GM18511 (cell line): ENCODE measurements at regions not wholly inside any gene's neighbourhood (a gene's known extent, or its start where the extent isn't known, plus 50 kb on each side); places are given as distances from the start of the nearest gene placed in this dataset.
"Not testable (repeated sequence)": the region's sequence is repeated elsewhere in the genome, so short reads cannot be mapped to it uniquely, and the experiment has no call there.

ENCODE experiments used
- ATAC-seq: cut with Tn5 transposase; IDR thresholded peaks from one replicate; pipeline ENCODE4 v1.9.1; 2021; ENCODE audit warnings: mild to moderate bottlenecking, moderate library complexity; ENCODE audit not compliant: unreplicated experiment

DNA sequence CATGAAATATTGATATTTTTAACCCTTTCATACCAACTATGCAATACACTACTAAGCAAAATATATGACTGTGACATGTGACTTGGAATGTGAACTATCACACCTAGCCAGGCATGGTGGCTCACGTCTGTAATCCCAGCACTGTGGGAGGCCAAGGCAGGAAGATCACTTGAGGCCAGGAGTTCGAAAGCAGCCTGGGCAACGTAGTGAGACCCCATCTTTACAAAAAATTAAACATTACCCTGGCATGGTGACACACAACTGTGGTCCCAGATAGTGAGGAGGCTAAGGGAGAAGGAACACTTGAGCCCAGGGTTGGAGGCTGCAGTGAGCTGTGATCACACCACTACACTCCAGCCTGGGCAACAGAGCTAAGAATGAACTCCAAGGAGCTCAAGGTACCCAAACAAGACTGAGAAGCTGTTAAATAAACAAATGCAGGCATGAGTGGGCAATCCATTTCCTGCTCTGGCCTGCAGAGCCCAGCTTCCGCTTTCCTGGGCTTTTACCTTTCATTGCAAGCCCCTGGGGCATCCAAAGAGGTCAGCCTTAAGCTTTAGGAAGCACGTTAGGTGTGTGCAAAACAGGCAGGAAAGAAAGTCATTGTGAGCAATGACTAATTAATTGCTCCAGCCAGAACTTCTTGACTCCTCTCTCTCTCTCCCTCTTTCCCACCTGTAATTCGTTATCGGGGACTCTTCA, 162.1 kb upstream of the FOXK1 start:
- ATAC-seq = no peak

DNA sequence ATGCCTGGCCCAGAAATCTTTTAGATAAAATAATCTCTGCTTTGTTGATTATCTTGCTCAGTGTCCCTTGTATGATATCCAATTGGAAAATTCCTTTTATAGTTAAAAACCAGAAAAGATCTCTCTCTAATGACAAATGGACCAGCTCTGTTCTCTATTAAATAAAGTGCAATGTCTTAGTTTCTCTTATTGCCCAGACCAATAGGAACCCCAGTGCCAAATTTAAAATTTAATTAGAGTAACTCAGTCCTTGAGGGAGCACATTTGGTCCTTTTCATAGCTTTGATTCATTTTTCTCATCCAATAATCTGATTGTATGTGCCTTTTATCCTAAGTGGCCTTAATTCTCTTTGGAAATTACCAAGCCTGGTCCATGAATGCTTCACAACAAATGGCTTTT, 158.9 kb upstream of the FOXK1 start:
- ATAC-seq = no peak

DNA sequence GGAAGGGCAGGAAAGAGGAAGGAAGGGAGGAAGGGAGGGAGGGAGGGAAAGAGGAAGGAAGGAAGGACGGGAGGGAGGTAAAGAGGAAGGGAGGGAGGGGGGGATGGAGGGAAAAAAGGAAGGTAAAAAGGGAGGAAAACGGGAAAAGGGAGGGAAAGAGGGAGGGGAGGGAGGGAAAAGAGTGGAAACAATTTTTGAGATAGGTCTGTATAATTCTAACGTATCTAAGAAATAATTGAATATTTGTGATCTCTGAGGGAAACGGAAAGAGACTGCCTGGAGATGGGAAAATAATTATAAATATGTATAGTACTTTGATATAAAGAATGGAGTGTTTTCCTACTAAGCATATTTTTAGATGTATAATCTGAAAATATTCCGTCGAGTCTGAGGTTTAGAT, 158.2 kb upstream of the FOXK1 start:
- no peak for ATAC-seq

DNA sequence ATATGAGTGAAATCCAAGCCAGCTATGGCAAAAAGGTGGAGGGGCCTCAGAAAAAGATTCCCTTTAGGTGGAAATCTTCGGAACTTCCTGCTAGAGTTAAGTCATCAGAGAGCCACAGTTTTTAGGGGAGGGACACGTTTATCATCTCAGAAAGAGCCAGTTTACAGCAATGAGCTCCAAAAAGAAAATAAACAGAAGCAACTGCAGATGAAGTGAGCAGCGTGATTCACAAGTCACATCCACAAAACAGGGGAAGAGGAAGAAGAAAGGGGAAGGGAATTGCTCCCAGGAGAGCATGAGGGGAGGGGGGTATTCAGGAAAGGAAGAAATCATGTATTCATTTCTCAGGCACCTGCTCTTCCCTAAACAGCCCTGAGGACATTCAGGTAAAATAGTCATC, 156.2 kb upstream of the FOXK1 start:
- no peak for ATAC-seq

DNA sequence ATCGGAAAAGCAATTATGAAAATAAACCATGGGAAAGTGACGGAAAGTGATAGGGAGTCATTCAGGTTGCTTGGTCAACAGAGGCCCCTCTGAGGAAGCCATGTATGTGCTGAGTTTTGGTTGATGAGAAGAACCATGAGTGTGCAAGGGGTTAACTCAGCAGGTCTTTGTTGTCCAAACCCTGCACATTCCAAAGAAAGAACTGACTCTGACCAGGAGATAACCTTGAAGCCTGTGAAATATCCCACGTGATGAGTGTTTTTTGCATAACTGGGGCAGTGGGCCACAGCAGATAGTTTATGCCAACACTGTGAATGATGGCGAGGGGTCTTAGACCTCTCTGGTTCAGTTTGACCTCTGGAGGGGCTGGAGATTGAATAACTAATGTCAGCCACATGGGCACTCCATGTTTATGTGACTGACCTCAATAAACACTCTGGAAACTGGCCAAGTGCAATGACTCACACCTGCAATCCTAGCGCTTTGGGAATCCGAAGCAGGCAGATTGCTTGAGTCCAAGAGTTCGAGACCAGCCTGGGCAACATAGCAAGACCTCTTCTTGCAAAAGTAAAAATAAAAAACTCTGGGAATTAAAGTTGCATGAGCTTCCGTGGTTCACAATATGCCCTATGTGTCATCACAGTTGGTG, 154.0 kb upstream of the FOXK1 start:
- ATAC-seq = no peak

DNA sequence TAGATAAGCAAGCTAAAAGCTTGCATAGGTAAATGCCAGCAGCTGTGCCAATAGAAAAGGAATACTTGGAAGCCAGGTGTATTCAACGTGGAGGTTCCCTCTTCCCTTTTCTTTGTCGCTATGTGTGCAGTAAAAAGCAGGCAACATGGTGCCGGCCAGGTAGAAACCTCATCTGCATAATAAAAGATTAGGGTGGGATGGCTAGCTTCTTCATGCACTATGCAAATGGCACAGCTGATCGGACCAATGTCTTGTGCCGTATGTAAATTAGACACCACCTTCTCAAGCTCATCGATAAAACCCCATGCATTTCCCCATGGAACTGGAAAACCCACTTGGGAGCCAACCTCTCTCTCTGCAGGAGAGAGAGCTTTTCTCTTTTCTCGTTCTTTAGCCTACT, 150.9 kb upstream of the FOXK1 start:
- ATAC-seq = no peak

DNA sequence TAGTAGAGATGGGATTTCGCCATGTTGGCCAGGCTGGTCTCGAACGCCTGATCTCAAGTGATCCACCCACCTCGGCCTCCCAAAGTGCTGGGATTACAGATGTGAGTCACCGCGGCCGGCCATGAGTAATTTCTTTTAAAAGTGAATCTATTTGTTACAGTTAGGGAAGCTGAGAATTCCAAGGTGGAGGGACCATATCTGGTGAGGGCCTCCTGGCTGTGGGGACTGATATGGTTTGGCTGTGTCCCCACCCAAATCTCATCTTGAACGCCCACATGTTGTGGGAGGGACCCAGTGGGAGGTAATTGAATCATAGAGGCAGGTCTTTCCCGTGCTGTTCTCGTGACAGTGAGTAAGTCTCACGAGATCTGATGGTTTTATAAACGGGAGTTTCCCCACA, 148.8 kb upstream of the FOXK1 start:
- ATAC-seq = not testable (repeated sequence)

DNA sequence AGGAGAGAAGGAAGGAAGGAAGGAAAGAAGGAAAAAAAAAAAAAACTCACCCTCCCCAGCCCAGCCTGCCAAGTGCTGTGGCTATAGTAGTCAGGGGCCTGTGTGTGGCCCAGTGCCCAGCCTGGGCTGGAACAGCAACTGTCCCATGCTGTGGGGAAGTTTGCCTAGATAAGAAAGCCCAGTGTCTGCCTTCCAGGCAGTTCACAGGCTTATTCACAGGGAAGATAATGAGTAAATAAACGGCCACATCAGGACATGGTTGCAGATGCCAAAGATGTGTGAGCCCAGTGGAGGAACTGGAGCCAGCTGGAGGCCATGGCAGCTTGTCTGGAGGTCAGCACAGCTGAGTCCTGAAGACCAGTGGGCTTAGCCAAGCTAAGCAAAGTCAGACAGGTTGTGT, 132.4 kb upstream of the FOXK1 start:
- no peak for ATAC-seq

DNA sequence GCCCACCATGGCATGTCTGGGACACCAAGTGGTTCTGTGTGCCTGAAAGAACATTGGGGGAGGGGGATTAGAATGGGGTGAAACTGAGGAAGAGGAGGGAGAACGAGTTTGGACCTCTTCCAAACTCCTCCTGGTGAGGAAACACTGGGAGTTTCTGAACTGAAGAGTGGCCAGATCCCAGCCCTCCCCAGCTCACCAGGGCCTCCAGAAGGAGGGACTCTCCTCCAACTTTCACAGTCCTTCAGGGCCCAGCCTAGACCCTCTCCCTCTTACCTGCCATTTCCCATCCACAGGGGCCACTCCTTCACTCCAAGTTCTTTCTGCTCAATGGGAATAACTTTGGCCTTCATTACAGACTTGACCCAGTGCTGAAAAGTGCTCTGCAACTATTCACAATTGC, 132.0 kb upstream of the FOXK1 start:
- no peak for ATAC-seq

DNA sequence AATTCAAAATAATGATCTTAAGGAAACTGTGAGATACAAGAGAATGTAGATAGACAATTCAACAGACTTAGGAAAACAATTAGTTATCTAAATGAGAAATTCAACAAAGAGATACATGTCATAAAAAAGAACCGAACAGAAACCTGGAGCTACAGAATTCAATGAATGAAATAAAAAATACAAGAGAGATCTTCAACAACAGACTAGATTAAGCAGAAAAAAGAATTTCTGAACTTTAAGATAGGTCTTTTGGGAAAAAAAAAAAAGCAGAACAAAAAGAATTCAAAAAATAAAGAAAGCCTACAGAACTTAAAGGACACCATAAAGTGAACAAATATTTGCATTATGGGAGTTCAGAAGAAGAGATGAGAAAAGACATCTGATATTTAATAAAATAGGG, 129.1 kb upstream of the FOXK1 start:
- no peak for ATAC-seq

DNA sequence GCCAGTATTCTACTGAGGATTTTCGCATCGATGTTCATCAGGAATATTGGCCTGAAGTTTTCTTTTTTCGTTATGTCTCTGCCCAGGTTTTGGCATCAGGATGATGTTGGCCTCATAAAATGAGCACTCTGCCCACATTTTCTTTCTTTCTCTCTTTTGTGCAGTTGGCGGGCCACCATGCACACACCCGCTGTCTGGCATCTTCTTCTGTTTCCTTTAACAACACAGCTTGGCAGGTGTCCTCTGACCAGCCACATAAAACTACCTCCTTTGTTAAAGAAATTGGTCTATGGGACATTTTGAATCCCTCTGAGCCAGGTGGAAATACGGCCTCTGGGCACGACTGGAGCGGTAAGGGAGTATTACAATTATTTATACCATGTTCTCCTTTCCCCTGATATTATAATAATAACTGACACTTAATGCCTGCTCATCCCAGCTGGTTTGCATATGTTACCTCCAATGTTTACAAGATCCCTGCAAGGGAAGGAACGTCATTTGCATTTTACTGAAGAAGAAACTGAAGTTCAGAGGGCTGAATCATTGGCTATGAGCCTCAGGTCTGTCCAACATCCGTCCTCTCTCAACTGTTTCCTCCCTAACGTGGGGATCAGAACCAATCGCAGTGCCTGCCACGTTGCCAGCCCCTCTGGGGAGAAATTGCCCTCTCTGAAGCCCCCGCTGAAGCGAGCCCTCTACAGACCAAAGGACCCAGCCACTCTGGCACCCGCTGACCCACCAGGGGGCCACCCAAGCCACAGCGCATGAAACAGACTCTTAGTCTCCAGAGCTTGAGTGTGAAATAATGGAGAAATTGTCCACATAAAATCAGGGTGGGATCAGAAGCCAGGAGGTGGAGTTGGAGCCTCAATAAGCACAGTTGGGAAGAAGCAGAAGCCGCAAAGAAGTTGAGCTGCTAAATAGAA, 125.0 kb upstream of the FOXK1 start:
- ATAC-seq = no peak

DNA sequence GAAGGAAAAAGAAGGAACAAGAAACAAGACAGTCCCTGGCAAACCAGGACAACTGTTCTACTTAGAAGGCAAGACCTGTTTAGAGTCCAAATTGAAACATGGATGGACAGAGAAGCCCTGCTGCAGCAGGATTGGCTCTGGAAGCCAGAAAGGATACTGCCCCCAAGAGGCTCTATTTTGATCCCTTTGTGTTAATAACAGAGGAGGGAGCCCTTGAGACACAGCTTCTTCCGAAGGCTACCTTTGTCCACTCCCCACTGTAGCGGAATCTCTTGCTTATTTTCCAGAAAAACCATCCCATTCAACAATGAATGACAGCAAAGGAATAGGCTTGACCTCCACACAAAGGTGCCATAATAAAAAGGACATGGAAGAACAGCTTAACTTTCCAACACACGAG, 120.3 kb upstream of the FOXK1 start:
- ATAC-seq = no peak

DNA sequence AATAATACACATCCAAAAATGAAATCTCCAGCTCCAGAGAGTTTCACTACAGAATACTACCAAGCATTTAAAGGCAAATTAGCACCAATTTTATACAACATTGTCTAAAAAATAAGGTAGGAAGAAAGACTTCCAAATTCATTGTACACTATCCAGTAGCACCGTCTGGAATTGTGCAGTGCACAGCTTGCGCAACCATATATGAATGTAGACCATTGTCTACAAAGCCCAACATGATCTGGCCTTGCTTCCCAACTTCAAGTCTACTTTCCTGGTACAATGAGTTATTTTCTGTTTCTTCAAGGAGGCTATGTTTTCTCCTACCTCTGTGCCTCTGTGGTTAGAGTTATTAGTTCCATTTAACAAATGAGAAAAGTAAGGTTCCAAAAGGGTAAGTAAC, 115.4 kb upstream of the FOXK1 start:
- ATAC-seq = no peak

DNA sequence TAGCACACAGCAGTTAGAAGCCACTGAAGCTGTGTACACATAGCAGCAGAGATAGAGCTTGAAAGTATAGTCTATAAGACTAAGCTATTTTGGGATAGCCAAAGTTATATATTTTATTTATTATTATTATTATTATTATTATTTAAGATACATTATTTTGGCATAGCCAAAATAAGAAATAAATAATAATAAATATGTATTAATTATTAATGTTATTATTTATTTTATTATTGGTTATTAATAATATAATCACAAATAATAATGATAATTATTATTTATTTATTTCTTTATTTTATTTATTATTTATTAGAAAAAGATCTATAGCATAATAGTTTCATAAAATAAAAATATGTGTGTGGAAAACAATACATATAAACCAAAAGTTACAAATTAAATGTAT, 107.2 kb upstream of the FOXK1 start:
- no peak for ATAC-seq

DNA sequence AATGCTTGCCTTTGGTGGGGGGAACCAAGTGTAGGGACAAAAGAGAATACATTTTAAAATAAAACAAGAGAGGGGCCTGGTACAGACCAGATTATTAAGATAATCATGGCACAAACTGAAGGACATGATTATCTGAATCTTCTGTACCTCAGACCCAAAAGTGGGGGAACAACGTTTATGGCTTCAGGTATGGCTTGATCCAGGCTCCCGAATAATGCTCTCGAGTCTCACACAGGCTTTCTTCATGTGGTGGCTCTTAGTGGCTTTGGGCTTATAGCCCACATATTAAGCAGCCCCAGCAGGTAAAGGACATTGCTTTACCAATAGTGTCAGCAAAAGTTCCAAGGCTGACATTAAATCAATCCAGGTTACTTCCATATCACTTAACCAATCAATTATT, 106.8 kb upstream of the FOXK1 start:
- ATAC-seq = no peak

DNA sequence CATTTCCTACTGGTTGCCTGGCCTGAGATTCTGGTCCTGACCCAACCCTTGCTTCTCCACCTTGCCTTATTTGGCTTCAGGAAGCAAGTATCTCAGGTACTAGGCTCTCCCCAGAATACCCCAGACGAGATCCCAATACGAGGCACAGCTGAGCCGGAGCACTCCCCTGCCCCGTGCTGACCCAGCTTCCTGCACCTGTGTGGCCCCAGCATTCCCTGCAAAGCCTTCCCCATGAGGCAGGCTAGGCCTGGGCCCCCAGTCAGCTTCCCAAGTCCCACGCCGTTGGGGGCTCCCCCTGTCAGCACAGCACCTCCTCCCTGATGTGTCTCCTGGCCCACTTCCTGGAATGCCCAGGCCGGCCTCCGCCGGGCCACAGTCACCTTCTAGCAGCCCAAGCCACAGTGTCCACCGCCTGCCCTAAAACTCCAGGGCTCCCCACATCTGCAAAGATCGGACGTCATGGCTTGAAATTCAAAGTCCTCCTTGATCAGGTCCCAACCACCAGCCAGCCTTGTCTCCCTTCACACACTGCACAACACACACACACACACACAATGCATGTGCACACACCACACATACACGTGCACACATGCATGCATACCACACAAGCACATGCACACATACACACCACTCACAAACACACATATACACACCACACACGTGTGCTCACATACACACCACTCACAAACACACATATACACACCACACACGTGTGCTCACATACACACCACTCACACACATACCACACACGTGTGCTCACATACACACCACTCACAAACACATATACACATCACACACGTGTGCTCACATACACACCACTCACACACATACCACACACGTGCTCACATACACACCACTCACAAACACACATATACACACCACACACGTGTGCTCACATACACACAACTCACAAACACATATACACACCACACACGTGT, 78.9 kb upstream of the FOXK1 start:
- ATAC-seq = no peak

DNA sequence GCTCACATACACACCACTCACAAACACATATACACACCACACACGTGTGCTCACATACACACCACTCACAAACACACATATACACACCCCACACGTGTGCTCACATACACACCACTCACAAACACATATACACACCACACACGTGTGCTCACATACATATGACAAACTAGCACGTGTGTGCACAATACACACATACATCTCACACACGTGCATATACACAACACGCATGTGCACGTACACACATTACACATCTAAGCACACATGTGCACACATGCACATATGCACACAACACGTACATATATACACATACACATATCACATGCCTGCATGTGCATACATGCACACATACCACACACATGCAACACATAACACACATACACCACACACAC, 78.3 kb upstream of the FOXK1 start:
- ATAC-seq = no peak

DNA sequence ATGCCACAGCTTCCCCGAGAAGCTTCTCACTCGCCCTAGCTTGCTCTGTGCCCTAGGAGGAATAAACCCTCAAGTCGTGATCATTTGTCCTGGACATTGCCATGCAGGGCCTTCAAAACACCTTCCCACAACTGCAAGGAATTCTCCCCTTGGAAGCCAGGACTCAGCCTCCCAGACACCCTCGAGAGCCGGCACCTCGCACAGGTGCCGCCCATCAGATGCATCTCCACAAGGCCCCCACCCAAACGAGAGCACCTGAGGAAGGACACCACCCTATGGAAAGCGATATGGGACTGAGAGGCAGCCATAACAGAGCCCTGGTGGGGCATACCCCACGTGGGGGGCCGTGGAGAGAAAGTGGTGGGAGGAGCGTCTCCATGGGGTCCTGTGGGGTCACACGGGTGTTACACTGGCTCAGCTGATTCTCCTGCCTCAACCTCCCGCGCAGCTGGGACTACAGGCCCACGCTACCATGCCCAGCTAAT, 77.6 kb upstream of the FOXK1 start:
- no peak for ATAC-seq

DNA sequence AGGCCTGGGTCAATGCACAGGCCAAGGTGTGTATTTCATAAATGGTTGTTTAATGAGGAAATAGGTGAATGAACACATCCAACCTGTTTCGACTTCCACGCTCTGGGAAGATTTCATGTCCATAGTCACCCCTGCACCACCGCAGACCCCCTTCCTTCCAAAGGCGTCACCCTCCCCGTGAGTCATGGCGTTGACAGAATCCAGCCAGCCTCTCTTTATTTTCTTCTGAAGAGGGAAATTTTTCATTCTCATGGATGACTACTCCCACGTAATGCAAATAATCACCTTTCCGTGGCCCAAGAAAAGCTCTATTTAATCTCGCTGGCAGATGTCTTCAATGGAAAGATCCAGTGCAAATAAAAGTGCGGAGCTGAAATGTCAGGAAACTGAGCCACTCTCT, 75.3 kb upstream of the FOXK1 start:
- ATAC-seq = no peak

DNA sequence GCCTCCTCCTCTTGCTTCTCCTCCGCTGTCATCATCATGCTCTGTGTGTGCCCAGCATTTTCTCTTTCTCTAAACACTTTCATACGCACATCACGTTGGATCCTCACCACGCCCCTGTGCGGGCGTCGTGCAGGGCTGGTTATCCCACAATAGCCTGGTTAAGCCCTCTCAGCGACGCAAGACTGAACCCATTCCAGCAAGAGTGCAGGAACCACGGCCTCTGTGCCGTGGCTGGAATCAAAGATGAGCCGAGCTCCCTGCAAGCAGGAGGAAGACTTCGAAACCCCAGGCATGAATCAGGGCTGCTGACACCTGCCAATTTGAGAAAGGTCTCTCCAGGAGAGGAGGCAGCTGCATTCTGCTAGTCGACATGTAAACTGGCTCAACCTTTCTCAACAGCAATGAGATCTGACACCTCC, 74.8 kb upstream of the FOXK1 start:
- ATAC-seq = no peak

DNA sequence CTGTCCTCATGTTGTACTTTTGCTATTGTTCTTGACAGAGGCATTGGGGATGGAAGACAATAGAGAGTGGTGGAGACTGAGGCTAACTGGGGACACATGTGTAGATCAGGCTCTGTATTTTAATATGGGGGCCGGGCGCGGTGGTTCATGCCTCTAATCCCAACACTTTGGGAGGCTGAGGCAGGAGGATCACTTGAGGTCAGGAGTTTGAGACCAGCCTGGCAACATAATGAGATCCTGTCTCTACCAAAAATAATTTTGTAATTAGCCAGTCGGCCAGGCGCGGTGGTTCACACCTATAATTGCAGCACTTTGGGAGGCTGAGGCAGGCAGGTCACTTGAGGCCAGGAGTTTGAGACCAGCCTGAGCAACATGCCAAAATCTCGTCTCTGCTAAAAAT, 72.5 kb upstream of the FOXK1 start:
- ATAC-seq = not testable (repeated sequence)
